HCT116 (cell line): ENCODE measurements at regions not wholly inside any gene's neighbourhood (a gene's known extent, or its start where the extent isn't known, plus 50 kb on each side); places are given as distances from the start of the nearest gene placed in this dataset.

ENCODE experiments used
- ATAC-seq: fragments of 200-7000 bp; cut with Tn5 transposase; 2 replicates; pipeline ENCODE4 v1.9.1; 2020; ENCODE audit warnings: mild to moderate bottlenecking, moderate library complexity
- BruUV-seq: library from RNA; stranded (reverse); fragments of 400-500 nt; replicated peaks from 2 replicates; lab custom pipeline; 2021; lab: Mats Ljungman, UMichigan
- CTCF ChIA-PET: fragments of 300-600 bp; sonication (Branson Sonifier 250); formaldehyde crosslinking; loops from one replicate; lab custom pipeline; 2021; ENCODE audit warnings: antibody characterized with exemption; lab: Charles Lee
- POLR2A ChIA-PET: fragments of 300-600, 350-600 bp; sonication (Branson Sonifier 250); formaldehyde crosslinking; loops from one replicate; lab custom pipeline; 2021; ENCODE audit warnings: antibody characterized with exemption; lab: Charles Lee
- RAD21 ChIA-PET, 2 experiments: fragments of 300-600 bp; sonication (Branson Sonifier 250); formaldehyde crosslinking; loops; one replicate each; lab custom pipeline; 2023; ENCODE audit warnings: low total read pairs in 2 of 2; ENCODE audit not compliant: uncharacterized antibody in 2 of 2, unreplicated experiment in 2 of 2, low non-redundant PET in 1 of 2; lab: Charles Lee
- DNase-seq: peaks from one replicate; pipeline ENCODE4 v3.0.0-alpha.2; 2010; ENCODE audit warnings: low read depth, low spot score
- H2AFZ ChIP-seq: fragments of 200-600 bp; shearing (Covaris generic), sonication (generic); 2 replicates; pipeline ENCODE4 v1.6.1; 2017; ENCODE audit warnings: low read depth, mixed run types, mixed read lengths, antibody characterized with exemption, low read length; ENCODE audit not compliant: poor library complexity, severe bottlenecking
- H3K27ac ChIP-seq: 2 replicates; pipeline ENCODE4 v1.5.1; 2012; ENCODE audit warnings: low read depth, low read length
- H3K27me3 ChIP-seq: fragments of 200-600 bp; sonication (generic); 2 replicates; pipeline ENCODE4 v1.6.1; 2016; ENCODE audit warnings: mixed run types, low read length, mixed read lengths; ENCODE audit not compliant: insufficient read depth
- H3K36me3 ChIP-seq, 2 experiments: fragments of 200-500 bp in 1 of 2; fragments of 200-600 bp in 1 of 2; sonication (Bioruptor generic) in 1 of 2; sonication (generic) in 1 of 2; 2 replicates each; pipeline versions ENCODE4 v1.5.1 to v1.6.1; 2014 to 2016; ENCODE audit warnings: low read length in 2 of 2, inconsistent platforms in 1 of 2, mixed read lengths in 1 of 2, mixed run types in 1 of 2; ENCODE audit not compliant: insufficient read depth in 2 of 2, control insufficient read depth in 1 of 2
- H3K4me1 ChIP-seq, 2 experiments: fragments of 200-600 bp in 1 of 2; sonication (generic) in 1 of 2; 2 replicates each; pipeline versions ENCODE4 v1.5.1 to v1.6.1; 2012 to 2017; ENCODE audit warnings: low read length in 2 of 2, inconsistent platforms in 1 of 2, mild to moderate bottlenecking in 1 of 2, mixed read lengths in 1 of 2, mixed run types in 1 of 2, moderate library complexity in 1 of 2; ENCODE audit not compliant: insufficient read depth in 2 of 2, control insufficient read depth in 1 of 2
- H3K4me2 ChIP-seq: fragments of 200-600 bp; sonication (generic); 2 replicates; pipeline ENCODE4 v1.6.1; 2017; ENCODE audit warnings: mixed run types, low read length, mixed read lengths
- H3K4me3 ChIP-seq, 2 experiments: fragments of 200-600 bp in 1 of 2; sonication (generic) in 1 of 2; replicated peaks in 1 of 2; 2 replicates each; pipeline ENCODE4 v1.5.1; 2011 to 2016; ENCODE audit warnings: low read length in 2 of 2, control low read depth in 1 of 2, low read depth in 1 of 2, mild to moderate bottlenecking in 1 of 2, mixed read lengths in 1 of 2, mixed run types in 1 of 2
- H3K79me2 ChIP-seq: fragments of 200-600 bp; sonication (generic); 2 replicates; pipeline ENCODE4 v1.6.1; 2017; ENCODE audit warnings: mild to moderate bottlenecking, mixed run types, low read length, moderate library complexity, mixed read lengths; ENCODE audit not compliant: insufficient read depth
- H3K9ac ChIP-seq: fragments of 200-600 bp; sonication (generic); 2 replicates; pipeline ENCODE4 v1.6.1; 2016; ENCODE audit warnings: low read length, mixed read lengths
- H3K9me2 ChIP-seq: fragments of 200-600 bp; sonication (generic), shearing (Covaris generic); 2 replicates; pipeline ENCODE4 v1.6.1; 2017; ENCODE audit warnings: mixed run types, mild to moderate bottlenecking, moderate library complexity; ENCODE audit not compliant: insufficient read depth
- H3K9me3 ChIP-seq, 2 experiments: fragments of 200-500 bp in 1 of 2; fragments of 200-600 bp in 1 of 2; sonication (Bioruptor generic) in 1 of 2; sonication (generic) in 1 of 2; 2 replicates each; pipeline ENCODE4 v1.6.1; 2014 to 2017; ENCODE audit warnings: low read length in 2 of 2, mixed read lengths in 2 of 2, inconsistent platforms in 1 of 2, low read depth in 1 of 2, mild to moderate bottlenecking in 1 of 2, mixed run types in 1 of 2, moderate library complexity in 1 of 2; ENCODE audit not compliant: control insufficient read depth in 1 of 2, insufficient read depth in 1 of 2
- H4K20me1 ChIP-seq: fragments of 200-600 bp; sonication (generic), shearing (Covaris generic); 2 replicates; pipeline ENCODE4 v1.6.1; 2017; ENCODE audit warnings: mixed run types, mild to moderate bottlenecking, moderate library complexity; ENCODE audit not compliant: insufficient read depth
- CEBPB ChIP-seq: IDR thresholded peaks from 2 replicates; pipeline ENCODE4 v1.6.1; 2012; ENCODE audit warnings: low read depth
- EGR1 ChIP-seq: IDR thresholded peaks from 2 replicates; pipeline ENCODE4 v1.6.1; 2012; ENCODE audit warnings: low read depth
- ELF1 ChIP-seq: IDR thresholded peaks from 2 replicates; pipeline ENCODE4 v1.6.1; 2012; ENCODE audit warnings: low read depth, borderline replicate concordance
- JUND ChIP-seq: IDR thresholded peaks from 2 replicates; pipeline ENCODE4 v1.6.1; 2012
- POLR2A ChIP-seq: IDR thresholded peaks from 2 replicates; pipeline ENCODE4 v1.7.0; 2011; ENCODE audit warnings: borderline replicate concordance; ENCODE audit not compliant: insufficient read depth, insufficient read length; ENCODE audit errors: extremely low read depth
- REST ChIP-seq: IDR thresholded peaks from 2 replicates; pipeline ENCODE4 v1.6.1; 2012; ENCODE audit warnings: low read depth
- SIN3A ChIP-seq: IDR thresholded peaks from 2 replicates; pipeline ENCODE4 v1.6.1; 2012; ENCODE audit warnings: low read depth
- SP1 ChIP-seq: IDR thresholded peaks from 2 replicates; pipeline ENCODE4 v1.6.1; 2012; ENCODE audit warnings: low read depth
- SRF ChIP-seq: IDR thresholded peaks from 2 replicates; pipeline ENCODE4 v1.6.1; 2012; ENCODE audit warnings: low read depth
- TCF7L2 ChIP-seq: IDR thresholded peaks from 2 replicates; pipeline ENCODE4 v1.7.0; 2011; ENCODE audit warnings: borderline replicate concordance, inconsistent platforms; ENCODE audit not compliant: insufficient read depth, insufficient read length; ENCODE audit errors: extremely low read depth
- ZFX ChIP-seq: fragments of 450-650 bp; IDR thresholded peaks from 2 replicates; pipeline ENCODE4 v1.6.1; 2017
- intact Hi-C: fragments of 100-400 bp; cut with micrococcal nuclease; formaldehyde crosslinking; loops from 2 replicates; pipeline ENCODE4 v1.10.0; 2022
- TF ChIP-seq, protein P1 (sequence below): IDR thresholded peaks from 2 replicates; pipeline ENCODE4 v1.6.1; 2012

DNA sequence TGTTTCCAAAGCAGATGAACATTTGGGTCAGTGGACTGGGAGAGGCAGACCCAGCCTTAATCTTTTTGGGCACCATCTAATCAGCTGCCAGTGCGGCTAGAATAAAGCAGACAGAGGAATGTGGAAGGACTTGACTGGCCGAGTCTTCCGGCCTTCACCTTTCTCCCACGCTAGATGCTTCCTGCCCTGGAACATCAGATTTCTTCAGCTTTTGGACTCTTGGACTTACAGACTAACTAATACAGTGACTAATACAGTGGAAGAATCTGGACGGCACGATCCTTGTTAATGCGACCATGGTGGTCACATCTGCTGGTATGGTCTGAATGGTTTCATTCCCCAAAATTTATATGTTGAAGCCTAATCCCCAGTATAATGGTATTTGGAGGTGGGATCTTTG, 122.6 kb upstream of the NXT1 start:
- peaks cover 2 to 25% of the 10 kb centered on the region in 2 experiments; a peak in 2 of 4 replicates for H3K4me1 ChIP-seq
- no peak overlapping the region for H3K9ac ChIP-seq
- H3K79me2 ChIP-seq = no peaks in the 10 kb centered on the region
- no peak overlapping the region for H3K27ac ChIP-seq
- DNase-seq (no peak), ATAC-seq (no peak)
- no peaks in the 10 kb centered on the region for H4K20me1 ChIP-seq
- no peak overlapping the region for H3K4me3 ChIP-seq
- peak overlapping the region; percentile 13; the same call in 1 of the 2 replicates for H3K4me2 ChIP-seq
- TF ChIP-seq, protein P1, sequence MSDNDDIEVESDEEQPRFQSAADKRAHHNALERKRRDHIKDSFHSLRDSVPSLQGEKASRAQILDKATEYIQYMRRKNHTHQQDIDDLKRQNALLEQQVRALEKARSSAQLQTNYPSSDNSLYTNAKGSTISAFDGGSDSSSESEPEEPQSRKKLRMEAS = no peak
- TF ChIP-seq TCF7L2 (no peak), POLR2A (no peak), CEBPB (no peak), ZFX (no peak), SRF (no peak), EGR1 (no peak), SP1 (no peak), SIN3A (no peak), REST (no peak), JUND (no peak), ELF1 (no peak)
- ChIA-PET CTCF (no interaction called here), POLR2A (no interaction called here), RAD21 (no interaction called here)
- intact Hi-C loops = no loop called here
- peaks cover 2% of the 10 kb centered on the region; the same call in 1 of the 2 replicates for H3K27me3 ChIP-seq
- H2AFZ ChIP-seq = no peak overlapping the region
- no peaks in the 10 kb centered on the region for H3K9me2 ChIP-seq
- BruUV-seq = no TSS peak
- H3K36me3 ChIP-seq = no peaks in the 10 kb centered on the region
- H3K9me3 ChIP-seq = no peaks in the 10 kb centered on the region; a peak in 1 of 4 replicates
